Stimulated activated CD8-positive, alpha-beta memory T cell treated with anti-CD3 and anti-CD28 coated beads, Interleukin-4, amount 100 ng/mL, for 24 hours (primary cell): ENCODE measurements at regions not wholly inside any gene's neighbourhood (a gene's known extent, or its start where the extent isn't known, plus 50 kb on each side); places are given as distances from the start of the nearest gene placed in this dataset.
"Not testable (repeated sequence)": the region's sequence is repeated elsewhere in the genome, so short reads cannot be mapped to it uniquely, and the experiment has no call there.

ENCODE experiments used
- DNase-seq: peaks from one replicate; pipeline ENCODE4 v3.0.0-alpha.2; 2020; ENCODE audit warnings: low read depth

DNA sequence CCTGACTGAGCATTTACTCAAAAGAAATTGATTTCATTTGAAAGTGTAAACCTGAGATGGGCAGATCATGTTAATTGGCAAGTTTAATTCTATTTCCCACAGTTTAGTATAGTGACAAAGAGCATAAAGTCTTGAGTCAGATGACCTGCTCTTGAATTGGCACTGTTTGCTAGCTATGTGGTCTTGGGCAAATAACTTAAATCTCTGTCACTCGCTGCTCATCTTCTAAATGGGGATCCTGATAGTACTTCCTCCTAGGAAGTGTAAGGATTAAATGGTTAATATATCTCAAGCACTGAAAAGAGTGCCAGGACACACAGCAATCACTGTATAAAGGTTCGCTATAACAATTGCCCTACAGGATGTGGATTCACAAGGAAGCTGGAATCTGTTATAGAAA is 242.8 kb upstream of the JADE1 start:
- no peak for DNase-seq

DNA sequence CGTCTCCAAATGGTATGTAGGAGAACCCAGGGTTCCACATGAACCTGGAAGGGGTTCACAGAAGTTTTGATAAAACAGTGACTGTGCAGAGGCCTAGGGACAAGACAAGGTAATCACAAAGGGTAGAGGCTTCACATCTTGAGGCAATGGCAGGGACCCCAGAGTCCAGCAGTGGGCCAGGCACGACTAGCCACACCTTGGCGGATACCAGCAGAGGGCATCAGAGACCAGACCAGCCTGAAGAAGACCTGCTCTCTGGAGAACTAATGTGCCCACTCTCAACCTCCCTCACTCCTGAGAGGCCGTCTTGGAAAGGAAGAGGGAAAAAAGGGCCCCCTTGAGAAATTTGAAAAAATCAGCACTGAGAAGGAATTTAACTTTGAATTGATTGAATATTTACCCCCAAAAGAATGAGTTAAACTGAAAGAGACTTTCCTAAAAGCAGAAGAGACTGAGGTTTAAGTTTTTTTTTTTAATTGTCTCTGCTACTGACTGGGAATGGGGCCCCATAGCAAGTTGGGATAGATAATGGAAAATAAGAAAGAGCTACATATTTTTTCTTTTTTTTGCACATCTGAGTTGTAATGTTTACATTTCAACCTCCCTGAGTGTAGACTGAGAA is 243.8 kb upstream of the JADE1 start:
- DNase-seq: no peak

- DNase-seq: no peak
Measured at GRCh38 chr4:128565054-128565453, 244.4 kb upstream of the JADE1 start.

DNA sequence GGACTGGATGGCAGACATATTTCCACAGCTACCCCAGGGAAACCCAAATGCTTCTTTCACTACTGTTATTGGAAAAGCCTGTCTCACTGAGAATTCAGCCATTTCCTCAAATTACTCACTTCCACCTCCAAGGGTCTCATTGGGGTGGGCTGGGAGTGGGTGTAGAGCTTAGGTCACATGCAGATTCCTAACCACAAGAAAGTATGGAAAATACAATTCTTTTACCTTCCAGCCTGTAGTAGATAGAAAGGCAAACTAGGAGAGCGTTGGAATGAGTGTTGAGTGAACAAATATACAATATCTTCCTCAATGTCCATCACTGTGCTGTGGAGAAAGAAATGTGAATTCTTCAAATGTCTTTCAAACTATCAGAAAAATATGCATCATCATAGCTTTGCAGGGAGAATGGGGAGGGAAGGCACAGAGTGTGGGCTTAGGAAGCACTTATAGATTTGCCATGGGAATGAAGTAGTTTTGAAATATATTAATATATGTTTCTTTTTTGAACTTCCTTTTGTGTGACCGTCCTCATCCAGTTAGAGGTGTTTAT is 245.3 kb upstream of the JADE1 start:
- no peak for DNase-seq

DNA sequence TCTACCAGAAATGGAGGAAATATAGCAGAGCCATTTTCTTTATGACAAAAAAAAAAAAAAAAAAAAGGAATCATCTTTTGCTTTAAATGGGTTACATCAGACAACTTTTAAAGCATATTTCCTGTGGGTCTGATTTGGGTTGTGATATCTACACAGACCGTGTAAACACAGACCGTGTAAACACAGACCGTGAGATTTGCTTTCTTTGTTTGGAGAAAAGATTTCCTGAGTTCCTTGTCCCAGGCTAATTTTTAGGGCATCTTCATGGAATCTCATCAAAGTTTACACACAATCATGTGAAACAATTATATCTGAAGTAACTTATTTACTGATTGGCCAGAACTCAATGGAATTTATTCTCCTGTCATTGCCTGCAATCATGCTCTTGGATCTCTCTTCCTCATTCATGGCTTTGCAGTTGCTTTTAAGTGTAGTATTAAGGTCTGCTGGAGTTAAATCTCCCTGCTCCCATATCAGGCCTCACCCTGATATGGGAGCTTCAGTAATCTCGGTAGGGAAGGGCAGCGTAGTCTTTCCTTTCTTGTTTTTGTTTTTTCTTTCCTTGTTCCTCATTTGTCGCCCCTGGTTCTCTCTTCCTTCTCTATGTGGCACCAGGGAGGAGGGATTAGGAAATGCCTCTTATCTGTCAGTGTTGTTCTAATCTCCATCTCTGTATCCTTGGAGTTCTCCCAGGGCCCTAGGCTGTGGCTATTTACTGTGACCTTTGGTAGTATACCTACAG is 248.6 kb upstream of the JADE1 start:
- no peak for DNase-seq

DNA sequence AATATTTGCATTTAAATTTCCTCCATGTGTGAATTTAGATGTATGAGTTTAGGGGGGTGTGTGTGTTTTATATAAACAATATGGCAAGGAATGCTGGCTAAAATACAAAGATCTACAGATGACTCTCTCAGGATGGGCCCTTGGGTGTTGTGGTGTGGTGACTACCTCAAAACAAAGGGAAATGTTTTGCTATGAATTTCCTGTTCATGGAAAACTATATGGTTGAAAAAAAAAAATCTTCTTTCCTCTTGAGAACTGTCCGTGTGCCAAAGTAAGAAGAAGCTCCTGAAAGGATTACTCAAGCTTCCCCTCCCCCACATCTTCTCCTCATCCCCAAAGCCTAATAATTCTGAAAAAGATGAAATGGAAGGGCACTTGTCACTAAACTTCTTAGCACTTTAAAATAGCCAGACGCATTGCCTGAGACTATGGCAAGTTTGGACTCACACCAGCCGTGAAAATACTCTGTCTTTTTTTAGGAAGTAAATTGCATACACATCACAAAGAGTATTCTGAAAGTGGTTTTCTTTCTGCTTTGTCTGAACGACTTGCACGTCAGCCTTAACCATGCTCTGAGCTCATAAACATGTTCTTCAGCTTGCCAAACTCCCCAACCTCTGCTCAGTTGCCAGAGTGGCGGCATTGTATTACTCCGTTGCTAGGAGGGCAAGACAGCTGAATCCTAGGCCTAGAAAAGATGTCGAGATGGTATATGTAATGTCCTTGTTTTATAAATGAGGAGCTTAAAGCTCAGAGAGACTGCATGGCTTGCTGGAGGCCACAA is 250.4 kb upstream of the JADE1 start:
- DNase-seq: no peak

- no peak for DNase-seq
Measured at GRCh38 chr4:128556756-128557155, 252.7 kb upstream of the JADE1 start.

GRCh38 chr4:128553686-128554515 is 255.6 kb upstream of the JADE1 start:
- no peak for DNase-seq

- no peak for DNase-seq
Measured at GRCh38 chr4:128552586-128552907, 257.0 kb upstream of the JADE1 start.

- no peak for DNase-seq
Measured at GRCh38 chr4:128551280-128551679, 258.2 kb upstream of the JADE1 start.

DNA sequence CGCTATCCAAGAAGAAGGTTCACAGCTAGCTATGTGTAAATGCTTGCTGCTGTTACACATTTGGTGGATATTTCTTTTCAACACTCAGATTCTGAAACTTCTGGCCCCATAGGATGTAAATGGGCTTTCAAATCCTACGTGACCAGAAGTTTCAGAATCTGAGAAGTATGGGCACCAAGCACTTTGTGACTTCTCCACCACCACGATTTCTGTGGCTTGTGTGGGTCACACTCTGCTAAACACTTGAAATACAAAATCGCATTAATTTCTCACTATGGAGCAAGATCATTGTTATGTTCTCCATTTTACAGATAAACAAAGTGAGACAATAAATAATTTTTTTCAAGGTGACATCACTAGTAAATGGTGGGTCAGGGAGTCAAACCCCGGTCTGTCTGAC is 259.4 kb upstream of the JADE1 start:
- DNase-seq: no peak

DNA sequence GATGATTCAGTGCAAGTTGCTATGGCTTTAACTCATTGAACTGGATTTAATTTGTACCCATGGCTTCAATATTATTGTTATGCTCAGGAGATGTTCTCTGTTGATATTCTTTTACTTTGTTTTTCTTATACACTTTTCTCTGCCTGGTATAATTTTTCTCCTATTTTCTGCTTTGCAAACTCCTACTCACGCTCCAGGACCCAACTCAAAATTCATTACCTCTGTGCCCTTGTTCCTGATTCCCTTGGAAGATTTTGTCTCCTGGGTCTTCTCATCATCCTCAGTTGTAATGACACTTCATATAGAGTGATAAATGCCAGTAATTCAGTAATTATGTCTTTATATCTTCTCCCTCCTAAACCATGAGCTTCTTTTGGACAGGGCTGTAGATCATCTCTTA is 259.9 kb upstream of the JADE1 start:
- DNase-seq: no peak

DNA sequence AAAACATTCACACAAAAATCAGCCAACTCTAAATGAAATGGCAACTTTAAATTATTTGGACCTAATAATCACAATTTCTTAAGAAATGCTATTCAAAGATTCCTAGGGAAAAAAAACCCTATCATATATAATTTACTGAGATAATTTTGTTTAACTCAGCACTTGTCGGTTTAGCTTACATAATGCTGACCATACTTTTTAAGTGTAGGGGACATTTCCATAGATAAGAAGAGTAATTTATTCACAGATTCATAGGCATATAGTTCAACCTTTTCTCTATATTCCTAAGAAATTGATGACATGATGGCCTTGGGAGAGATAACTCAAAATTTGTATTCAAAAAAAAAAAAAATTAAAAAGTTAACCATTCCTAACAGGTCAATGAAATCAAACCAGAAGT is 260.8 kb upstream of the PGRMC2 start:
- no peak for DNase-seq

GRCh38 chr4:128544272-128544671 is 256.7 kb upstream of the PGRMC2 start:
- no peak for DNase-seq

DNA sequence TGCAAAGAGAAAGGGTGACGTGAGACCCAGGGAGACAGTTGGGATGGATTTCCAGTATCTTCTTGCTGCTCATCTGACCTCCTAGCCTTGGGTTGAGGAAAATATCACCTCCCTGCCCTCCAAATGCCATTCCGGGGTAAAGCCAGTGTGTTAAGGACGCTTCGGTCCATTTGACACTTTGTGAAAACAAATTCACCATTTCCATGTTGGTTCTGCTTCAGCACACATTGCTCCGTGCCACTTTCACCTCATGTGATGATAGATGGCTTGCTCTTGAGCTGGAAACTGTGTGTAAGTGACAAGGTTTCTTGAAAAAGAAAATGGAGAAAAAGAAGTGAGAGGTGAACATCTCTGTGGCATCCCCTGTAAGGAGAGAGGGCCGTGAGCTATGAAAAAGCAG is 256.1 kb upstream of the PGRMC2 start:
- DNase-seq: no peak

GRCh38 chr4:128542047-128542446 is 254.4 kb upstream of the PGRMC2 start:
- no peak for DNase-seq

DNA sequence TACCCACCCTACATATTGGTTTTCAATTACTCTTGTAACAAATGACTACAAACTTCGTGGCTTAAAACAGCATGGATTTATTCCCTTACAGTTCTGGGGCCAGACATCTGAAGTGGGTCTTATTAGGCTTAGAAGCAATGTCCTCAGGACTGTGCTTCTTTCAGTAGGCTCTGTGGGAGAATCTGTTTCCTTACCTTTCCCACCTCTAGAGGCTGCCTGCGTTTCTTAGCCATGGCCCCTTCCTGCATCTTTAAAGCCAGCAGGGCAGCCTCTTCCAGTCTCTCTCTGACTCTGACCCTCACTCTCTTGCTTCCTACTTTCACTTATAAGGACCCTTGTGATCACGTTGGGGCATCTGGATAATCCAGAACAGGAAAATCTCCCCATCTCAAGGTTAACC is 252.5 kb upstream of the PGRMC2 start:
- DNase-seq: no peak

GRCh38 chr4:128538111-128538882 is 250.7 kb upstream of the PGRMC2 start:
- DNase-seq: no peak

DNA sequence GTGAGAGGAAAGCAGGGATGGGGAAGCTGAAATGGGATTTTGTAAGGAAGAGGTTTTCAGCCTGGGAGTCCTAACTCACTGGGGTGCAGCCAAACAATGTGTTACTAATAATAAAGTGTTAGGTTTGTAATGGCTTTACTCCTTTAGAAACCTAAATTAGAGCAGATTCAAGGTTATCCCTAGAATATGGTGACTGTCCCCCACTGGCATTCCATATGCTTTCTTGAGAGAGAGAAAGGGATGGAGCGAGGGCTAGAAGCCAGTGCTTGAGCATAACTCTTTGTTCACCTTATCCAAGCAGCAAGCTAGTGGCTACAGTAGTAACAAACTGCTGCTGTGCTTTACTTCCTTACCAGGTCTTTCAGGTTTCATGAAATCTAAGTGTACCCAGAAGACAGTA is 249.1 kb upstream of the PGRMC2 start:
- no peak for DNase-seq

DNA sequence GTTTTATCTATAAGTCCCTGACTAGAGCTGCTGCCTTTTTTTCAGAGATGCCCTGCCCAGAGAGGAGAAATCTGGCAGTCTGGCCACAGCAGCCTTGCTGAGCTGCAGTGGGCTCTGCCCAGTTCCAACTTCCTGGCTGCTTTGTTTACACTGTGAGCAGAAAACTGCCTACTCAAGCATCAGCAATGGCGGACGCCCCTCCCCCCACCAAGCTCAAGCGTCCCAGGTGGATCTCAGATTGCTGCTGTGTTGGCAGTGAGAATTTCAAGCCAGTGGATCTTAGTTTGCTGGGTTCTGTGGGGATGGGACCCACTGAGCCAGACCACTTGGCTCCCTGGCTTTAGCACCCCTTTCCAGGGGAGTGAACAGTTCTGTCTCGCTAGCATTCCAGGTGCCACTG is 247.9 kb upstream of the PGRMC2 start:
- DNase-seq: not testable (repeated sequence)

- DNase-seq: no peak
Measured at GRCh38 chr4:128528793-128529553, 241.4 kb upstream of the PGRMC2 start.
